Peyer's patch (tissue), 4 donors: ENCODE measurements at regions not wholly inside any gene's neighbourhood (a gene's known extent, or its start where the extent isn't known, plus 50 kb on each side); places are given as distances from the start of the nearest gene placed in this dataset.

Source experiments
- DNase-seq, 3 donors: peaks; one replicate each; pipeline ENCODE4 v3.0.0-alpha.2; 2017 to 2019
- H3K27ac ChIP-seq, 4 donors: fragments of 200-600 bp; sonication (generic); one replicate each; pipeline ENCODE4 v1.5.1; 2016 to 2019
- H3K27me3 ChIP-seq, 2 donors: fragments of 200-600 bp; sonication (generic); one replicate each; pipeline ENCODE4 v1.5.1; 2019
- H3K36me3 ChIP-seq, 3 donors: fragments of 200-600 bp; sonication (generic); one replicate each; pipeline ENCODE4 v1.5.1; 2016 to 2019
- H3K4me1 ChIP-seq, 4 donors: fragments of 200-600 bp; sonication (generic); one replicate each; pipeline ENCODE4 v1.5.1; 2016 to 2019
- H3K4me3 ChIP-seq, 4 donors: fragments of 200-600 bp; sonication (generic); 1 replicate in 3 of 4; 2 replicates in 1 of 4; pipeline ENCODE4 v1.5.1; 2016 to 2019; ENCODE audit warnings: mild to moderate bottlenecking in 1 of 4
- H3K9me3 ChIP-seq, 4 donors: fragments of 200-600 bp; sonication (generic); one replicate each; pipeline ENCODE4 v1.5.1; 2016 to 2019; ENCODE audit warnings: mild to moderate bottlenecking in 1 of 4
- POLR2A ChIP-seq, 2 donors: fragments of 450-650 bp; IDR thresholded peaks; one replicate each; pipeline ENCODE4 v1.5.1; 2017; ENCODE audit warnings: antibody characterized with exemption in 2 of 2, mild to moderate bottlenecking in 2 of 2, moderate library complexity in 2 of 2
- TF ChIP-seq, protein P1 (sequence below), 6 experiments: fragments of 450-650 bp in 4 of 6; fragments of 200-600 bp in 2 of 6; sonication (generic) in 1 of 6; IDR thresholded peaks; one replicate each; pipeline ENCODE4 v1.5.1; 2017 to 2019; ENCODE audit warnings: antibody characterized with exemption in 6 of 6, mild to moderate bottlenecking in 3 of 6, moderate library complexity in 1 of 6

DNA sequence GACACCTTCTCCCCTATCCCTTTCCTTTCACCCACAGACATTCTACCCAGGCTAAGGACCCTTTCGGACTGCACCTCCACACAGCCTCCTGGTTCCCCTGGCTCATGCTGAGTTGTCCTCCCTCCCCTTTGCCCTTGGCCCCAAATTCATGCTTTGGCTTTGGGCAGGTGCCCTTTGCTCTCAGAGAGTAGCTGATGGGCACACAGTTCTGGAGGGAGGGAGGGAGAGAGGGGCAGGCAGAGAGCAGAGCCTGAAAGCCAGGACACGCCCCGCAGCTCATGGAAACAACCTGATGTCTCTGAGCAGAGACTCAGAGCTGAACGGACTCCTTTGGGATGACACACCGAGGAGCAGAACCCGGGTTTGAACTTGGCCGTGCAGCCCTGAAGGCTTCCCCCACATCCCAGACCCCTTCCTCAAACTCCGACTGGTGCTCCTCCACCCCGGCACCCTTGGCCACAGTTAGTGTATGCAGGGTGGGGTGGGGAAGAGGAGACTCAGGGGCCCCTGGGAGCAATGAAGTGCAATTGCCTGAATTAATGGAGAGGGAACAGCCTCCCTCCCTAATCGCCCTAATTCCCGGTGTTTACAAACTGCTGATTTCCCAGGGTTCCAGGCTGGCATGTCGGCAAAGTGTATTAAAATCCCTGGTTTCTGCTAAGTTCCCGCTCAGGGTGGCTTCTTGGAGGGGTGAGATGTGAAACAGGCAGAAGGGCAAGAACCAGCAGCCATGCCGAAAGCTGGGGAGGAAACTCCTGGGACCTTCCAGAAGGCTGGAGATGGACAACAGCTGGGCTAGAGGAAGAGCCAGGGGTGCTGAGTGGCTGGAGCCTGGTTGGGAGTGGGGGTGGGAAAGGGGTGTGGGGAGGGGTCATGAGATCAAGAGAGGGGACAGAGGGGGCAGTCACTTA lies 71.2 kb upstream of the SHISAL1 start:
- no peaks in the 10 kb centered on the region for H3K9me3 ChIP-seq
- H3K27ac ChIP-seq = no peak overlapping the region
- DNase-seq = peak in 1 of 3 donors; percentile 26
- no peak overlapping the region for H3K4me3 ChIP-seq
- H3K36me3 ChIP-seq = no peaks in the 10 kb centered on the region
- no peaks in the 10 kb centered on the region for H3K27me3 ChIP-seq
- TF ChIP-seq, protein P1, sequence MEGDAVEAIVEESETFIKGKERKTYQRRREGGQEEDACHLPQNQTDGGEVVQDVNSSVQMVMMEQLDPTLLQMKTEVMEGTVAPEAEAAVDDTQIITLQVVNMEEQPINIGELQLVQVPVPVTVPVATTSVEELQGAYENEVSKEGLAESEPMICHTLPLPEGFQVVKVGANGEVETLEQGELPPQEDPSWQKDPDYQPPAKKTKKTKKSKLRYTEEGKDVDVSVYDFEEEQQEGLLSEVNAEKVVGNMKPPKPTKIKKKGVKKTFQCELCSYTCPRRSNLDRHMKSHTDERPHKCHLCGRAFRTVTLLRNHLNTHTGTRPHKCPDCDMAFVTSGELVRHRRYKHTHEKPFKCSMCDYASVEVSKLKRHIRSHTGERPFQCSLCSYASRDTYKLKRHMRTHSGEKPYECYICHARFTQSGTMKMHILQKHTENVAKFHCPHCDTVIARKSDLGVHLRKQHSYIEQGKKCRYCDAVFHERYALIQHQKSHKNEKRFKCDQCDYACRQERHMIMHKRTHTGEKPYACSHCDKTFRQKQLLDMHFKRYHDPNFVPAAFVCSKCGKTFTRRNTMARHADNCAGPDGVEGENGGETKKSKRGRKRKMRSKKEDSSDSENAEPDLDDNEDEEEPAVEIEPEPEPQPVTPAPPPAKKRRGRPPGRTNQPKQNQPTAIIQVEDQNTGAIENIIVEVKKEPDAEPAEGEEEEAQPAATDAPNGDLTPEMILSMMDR (IDR thresholded peaks at IDR 0.05) = no peak
- no peaks in the 10 kb centered on the region for H3K4me1 ChIP-seq

DNA sequence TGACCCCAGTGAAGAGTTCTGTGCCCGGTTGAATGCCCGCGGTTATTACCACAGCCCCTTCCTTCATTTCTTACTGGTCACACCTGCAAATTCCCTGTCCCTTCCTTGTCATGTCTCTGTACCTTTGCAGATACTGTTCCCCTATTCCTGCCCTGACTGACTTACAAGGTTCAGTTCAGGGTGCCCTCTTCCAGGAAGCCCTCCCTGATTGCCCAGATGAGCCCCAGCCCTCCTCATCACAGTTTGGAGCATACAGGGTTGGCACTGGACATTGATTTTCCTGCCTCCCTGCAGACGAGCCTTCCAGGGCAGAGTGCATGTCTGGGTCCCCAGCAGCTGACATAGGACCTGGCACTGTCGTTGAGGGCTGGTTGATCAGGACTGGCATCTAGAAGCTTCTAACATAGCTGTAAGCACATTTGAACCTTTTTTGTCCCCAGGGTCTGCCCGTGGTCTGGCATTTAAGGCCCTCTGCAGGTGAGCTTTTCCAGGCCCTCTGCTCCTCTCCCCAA lies 70.4 kb upstream of the SHISAL1 start:
- H3K36me3 ChIP-seq = no peaks in the 10 kb centered on the region
- H3K27ac ChIP-seq = no peak overlapping the region
- H3K9me3 ChIP-seq = no peaks in the 10 kb centered on the region
- H3K4me3 ChIP-seq = no peak overlapping the region
- peak in 1 of 3 donors; percentile 19 for DNase-seq
- no peaks in the 10 kb centered on the region for H3K4me1 ChIP-seq
- TF ChIP-seq, protein P1 (IDR thresholded peaks at IDR 0.05) = no peak
- no peak for TF ChIP-seq POLR2A (IDR thresholded peaks at IDR 0.05)
- H3K27me3 ChIP-seq = no peaks in the 10 kb centered on the region

DNA sequence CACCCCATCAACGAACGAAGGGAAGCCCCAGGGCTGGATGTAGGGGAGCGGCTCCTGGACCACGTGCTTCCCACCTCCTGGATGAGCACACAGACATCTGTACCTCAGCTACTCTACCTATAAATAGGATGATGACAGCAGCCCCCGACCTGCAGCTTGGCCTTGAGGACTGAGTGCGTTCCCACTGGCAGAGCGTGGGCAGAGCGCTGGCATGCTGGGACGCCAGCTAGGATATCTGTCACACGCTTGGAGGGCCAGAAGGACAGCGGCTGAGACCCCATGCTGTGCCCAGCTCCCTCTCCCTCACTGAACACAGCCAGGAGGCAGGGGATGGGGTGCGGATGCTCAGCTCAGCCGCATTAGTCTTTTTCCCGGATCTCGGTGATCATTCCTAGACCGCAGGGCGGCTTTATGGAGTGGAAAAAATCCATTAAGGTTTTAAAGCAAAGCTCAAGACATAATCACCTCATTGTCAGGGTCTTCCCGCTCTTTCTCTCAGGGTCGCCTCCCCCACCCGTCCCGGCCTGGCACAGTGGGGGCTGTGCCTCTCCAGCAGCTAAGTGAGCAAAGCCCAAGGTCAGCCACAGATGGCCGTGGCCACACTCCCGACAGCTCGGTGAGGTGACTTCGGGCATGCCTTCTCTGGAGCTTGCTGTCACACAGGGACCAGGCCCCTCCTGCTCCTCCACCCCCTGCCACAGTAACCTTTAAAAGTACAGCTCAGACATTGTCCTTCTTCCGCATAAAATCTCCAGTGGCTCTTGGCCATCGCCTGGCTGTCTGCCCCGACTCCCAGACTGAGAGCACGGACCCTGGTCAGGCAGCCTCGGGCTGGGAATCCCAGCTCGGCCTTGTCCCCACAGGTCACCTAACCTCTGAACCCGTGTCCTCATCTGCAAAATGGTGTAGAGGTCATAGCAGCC lies 69.6 kb upstream of the SHISAL1 start:
- H3K36me3 ChIP-seq = no peaks in the 10 kb centered on the region
- no peak overlapping the region for H3K4me3 ChIP-seq
- no peaks in the 10 kb centered on the region for H3K9me3 ChIP-seq
- H3K27ac ChIP-seq = no peak overlapping the region
- no peaks in the 10 kb centered on the region for H3K4me1 ChIP-seq
- H3K27me3 ChIP-seq = no peaks in the 10 kb centered on the region
- TF ChIP-seq, protein P1 (IDR thresholded peaks at IDR 0.05) = no peak
- TF ChIP-seq POLR2A (IDR thresholded peaks at IDR 0.05) = no peak
- peak in 1 of 3 donors; percentile 36 for DNase-seq

DNA sequence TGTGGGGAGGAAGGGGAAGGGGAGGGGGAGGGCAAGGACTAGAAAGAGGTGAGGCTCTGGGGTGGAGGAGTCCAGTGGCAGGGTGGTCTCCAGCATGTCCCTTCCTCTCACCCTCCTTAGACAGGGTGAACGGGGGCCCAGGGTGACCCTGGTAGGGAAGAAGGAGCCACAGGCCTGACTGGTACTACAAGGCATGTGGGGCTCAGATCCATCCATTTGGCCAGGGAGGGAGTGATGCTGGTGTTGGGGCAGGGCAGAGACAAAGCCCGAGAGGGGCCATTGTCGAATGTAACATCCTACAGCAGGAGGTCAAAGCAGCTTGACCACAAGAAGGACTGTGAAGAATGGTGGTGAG lies 69.0 kb upstream of the SHISAL1 start:
- Histone ChIP-seq H3K4me1 (no peaks in the 10 kb centered on the region), H3K9me3 (no peaks in the 10 kb centered on the region), H3K36me3 (no peaks in the 10 kb centered on the region), H3K27me3 (no peaks in the 10 kb centered on the region), H3K4me3 (no peak overlapping the region), H3K27ac (no peak overlapping the region)
- DNase-seq = no peak
- TF ChIP-seq, protein P1 (IDR thresholded peaks at IDR 0.05) = no peak
- TF ChIP-seq POLR2A (IDR thresholded peaks at IDR 0.05) = no peak

DNA sequence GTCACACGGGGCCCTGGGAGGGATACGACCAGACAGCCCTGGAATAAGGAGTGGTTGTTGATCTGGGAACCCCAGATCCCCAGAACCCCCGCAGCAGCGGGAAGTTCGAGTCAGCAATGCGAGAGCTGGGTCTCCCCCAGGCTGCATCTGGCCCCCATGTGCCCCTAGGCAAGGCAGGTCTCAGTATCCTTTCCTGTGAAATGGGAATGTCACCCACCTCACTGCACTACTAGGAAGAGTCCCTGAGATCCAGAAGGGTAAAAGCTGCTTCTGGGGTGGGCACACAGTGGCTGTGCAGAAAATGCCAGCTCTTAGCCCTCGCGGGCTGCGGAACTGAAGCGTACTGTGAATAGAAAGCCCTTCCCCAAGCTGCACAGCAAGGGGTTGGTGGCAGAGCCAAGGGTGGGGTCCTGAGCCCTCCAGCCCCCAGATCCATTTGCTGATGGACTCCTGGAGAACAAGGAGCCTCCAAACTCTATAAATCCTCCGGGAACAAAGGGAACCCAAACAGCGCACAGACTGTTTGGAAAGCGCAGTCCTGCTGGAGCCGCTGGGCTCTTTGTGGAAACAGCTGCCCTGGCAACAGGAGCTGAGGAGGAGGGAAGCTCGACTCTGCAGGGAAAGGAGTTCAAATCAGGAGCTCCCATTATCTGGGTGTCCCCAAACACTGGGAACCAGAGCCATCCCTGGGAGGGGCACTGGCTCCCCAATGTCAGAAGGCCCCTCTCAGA lies 68.2 kb upstream of the SHISAL1 start:
- H3K9me3 ChIP-seq = no peaks in the 10 kb centered on the region
- no peaks in the 10 kb centered on the region for H3K27me3 ChIP-seq
- H3K4me1 ChIP-seq = no peaks in the 10 kb centered on the region
- H3K27ac ChIP-seq = no peak overlapping the region
- no peak overlapping the region for H3K4me3 ChIP-seq
- TF ChIP-seq POLR2A (IDR thresholded peaks at IDR 0.05) = no peak
- TF ChIP-seq, protein P1 (IDR thresholded peaks at IDR 0.05) = no peak
- H3K36me3 ChIP-seq = no peaks in the 10 kb centered on the region
- peak in 1 of 3 donors; percentile 15 for DNase-seq
